ENCODE measurements at regions not wholly inside any gene's neighbourhood (a gene's known extent, or its start where the extent isn't known, plus 50 kb on each side); places are given as distances from the start of the nearest gene placed in this dataset.

GRCh38 chr3:72048873-72049272 lies 263.9 kb upstream of the PROK2 start:
- H3K36me3 Mint-ChIP-seq (ENCODE audit: low read depth): no peaks in the 10 kb centered on the region
- POLR2A ChIA-PET: no interaction called here
- intact Hi-C loops (cut with DNase I, micrococcal nuclease): no loop called here
- no peaks in the 10 kb centered on the region for H3K9me3 Mint-ChIP-seq (ENCODE audit: low read depth)
- no peaks in the 10 kb centered on the region for H3K27me3 Mint-ChIP-seq
- H3K4me1 Mint-ChIP-seq: no peaks in the 10 kb centered on the region
- DNase-seq (no peak), ATAC-seq (no peak)
- H3K4me3 Mint-ChIP-seq: no peak overlapping the region
- CTCF ChIA-PET: no interaction called here
- H3K27ac Mint-ChIP-seq: no peak overlapping the region

DNA sequence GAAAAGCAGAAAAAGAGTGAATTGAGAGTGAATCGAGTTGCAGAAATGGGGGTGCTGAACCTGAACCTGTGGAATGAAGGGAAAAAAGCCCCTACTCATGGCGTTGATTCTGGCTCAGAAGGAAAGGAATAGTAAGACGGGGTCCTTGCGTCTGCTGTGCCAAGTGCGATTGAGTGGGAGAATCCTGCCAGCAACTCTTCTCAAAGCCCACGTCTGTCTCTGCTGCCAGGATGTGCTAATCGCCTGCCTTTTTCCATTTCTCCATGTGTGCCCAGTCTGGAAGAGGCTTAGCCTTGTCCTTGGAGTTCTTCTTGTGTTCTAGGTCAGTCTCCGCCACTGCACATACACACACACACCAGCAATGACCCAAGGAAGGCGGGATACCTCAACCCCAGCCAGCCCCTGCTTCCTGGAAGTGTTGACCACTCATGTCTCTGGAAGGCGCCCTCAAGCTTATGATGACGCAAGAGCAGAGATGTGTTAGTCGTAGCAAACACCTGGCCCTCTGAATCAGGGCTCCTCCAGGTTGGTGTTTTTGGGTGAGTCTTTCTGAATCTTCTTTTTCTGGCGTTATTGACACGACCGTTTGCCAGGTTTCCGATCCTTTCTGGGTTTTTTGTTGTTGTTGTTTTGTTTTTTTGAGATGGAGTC lies 262.4 kb upstream of the PROK2 start:
- H3K27me3 Mint-ChIP-seq: no peaks in the 10 kb centered on the region
- no peak overlapping the region for H3K4me3 Mint-ChIP-seq
- CTCF ChIA-PET: no interaction called here
- ATAC-seq: no peak
- intact Hi-C loops (cut with DNase I, micrococcal nuclease): no loop called here
- H3K27ac Mint-ChIP-seq: no peak overlapping the region
- no peak for DNase-seq
- POLR2A ChIA-PET: no interaction called here
- no peaks in the 10 kb centered on the region for H3K9me3 Mint-ChIP-seq (ENCODE audit: low read depth)
- H3K4me1 Mint-ChIP-seq: no peaks in the 10 kb centered on the region
- H3K36me3 Mint-ChIP-seq (ENCODE audit: low read depth): no peaks in the 10 kb centered on the region

GRCh38 chr3:72044231-72044855 lies 259.4 kb upstream of the PROK2 start:
- Mint-ChIP-seq H3K4me3 (no peak overlapping the region), H3K4me1 (no peaks in the 10 kb centered on the region), H3K27me3 (peaks cover 3% of the 10 kb centered on the region), H3K27ac (no peak overlapping the region), H3K36me3 (ENCODE audit: low read depth) (no peaks in the 10 kb centered on the region), H3K9me3 (ENCODE audit: low read depth) (no peaks in the 10 kb centered on the region)
- ChIA-PET POLR2A (no interaction called here), CTCF (interaction anchor here (0.6 kb wide), 1 partner anchor 120 kb away, joined by 3 read pairs; no protein-coding TSS in a partner anchor)
- no peak for ATAC-seq
- DNase-seq: no peak
- intact Hi-C loops (cut with DNase I, micrococcal nuclease): no loop called here

GRCh38 chr3:72043204-72044133 lies 258.5 kb upstream of the PROK2 start:
- ChIA-PET CTCF (no interaction called here), POLR2A (no interaction called here)
- no peak overlapping the region for H3K4me3 Mint-ChIP-seq

GRCh38 chr3:72042397-72043203 lies 257.7 kb upstream of the PROK2 start:
- Mint-ChIP-seq H3K4me3 (no peak overlapping the region), H3K27me3 (peaks cover 9% of the 10 kb centered on the region), H3K27ac (no peak overlapping the region), H3K4me1 (no peaks in the 10 kb centered on the region), H3K9me3 (ENCODE audit: low read depth) (peaks cover 1% of the 10 kb centered on the region), H3K36me3 (ENCODE audit: low read depth) (no peaks in the 10 kb centered on the region)
- ChIA-PET CTCF (no interaction called here), POLR2A (no interaction called here)
- DNase-seq: no peak
- intact Hi-C loops (cut with DNase I, micrococcal nuclease): no loop called here
- ATAC-seq: no peak

More at GRCh38 chr3:72043204-72044133, 258.5 kb upstream of the PROK2 start:
- peaks cover 4% of the 10 kb centered on the region for H3K27me3 Mint-ChIP-seq
- ATAC-seq (no peak), DNase-seq (no peak)
- no peaks in the 10 kb centered on the region for H3K4me1 Mint-ChIP-seq
- no peaks in the 10 kb centered on the region for H3K36me3 Mint-ChIP-seq (ENCODE audit: low read depth)
- intact Hi-C loops (cut with DNase I, micrococcal nuclease): no loop called here
- no peaks in the 10 kb centered on the region for H3K9me3 Mint-ChIP-seq (ENCODE audit: low read depth)
- H3K27ac Mint-ChIP-seq: no peak overlapping the region

DNA sequence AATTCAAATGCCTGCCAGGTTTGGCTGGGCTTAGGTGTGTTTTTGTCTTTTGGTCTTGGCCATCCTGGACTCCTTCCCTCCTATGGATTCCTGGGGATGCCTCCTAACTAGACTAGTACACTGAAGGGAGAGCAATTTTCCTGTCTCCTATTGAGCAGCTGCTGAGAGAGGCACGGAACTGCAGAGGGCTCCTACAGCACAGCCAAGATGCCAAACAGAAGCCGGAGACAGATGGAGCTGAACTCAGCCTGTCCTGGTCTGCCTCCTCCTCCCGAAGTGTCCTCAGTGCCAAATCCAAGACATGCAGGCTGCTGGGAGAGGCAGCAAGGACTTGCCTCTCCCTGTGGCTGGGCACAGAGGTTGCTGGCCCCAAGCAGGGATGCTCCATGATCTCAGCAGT lies 256.6 kb upstream of the PROK2 start:
- Mint-ChIP-seq H3K27ac (no peak overlapping the region), H3K4me3 (no peak overlapping the region), H3K27me3 (peaks cover 17% of the 10 kb centered on the region), H3K36me3 (ENCODE audit: low read depth) (no peaks in the 10 kb centered on the region), H3K4me1 (no peaks in the 10 kb centered on the region), H3K9me3 (ENCODE audit: low read depth) (peaks cover 4% of the 10 kb centered on the region)
- DNase-seq (no peak), ATAC-seq (no peak)
- ChIA-PET CTCF (no interaction called here), POLR2A (no interaction called here)
- intact Hi-C loops (cut with DNase I, micrococcal nuclease): no loop called here

GRCh38 chr3:72041076-72041475 lies 256.1 kb upstream of the PROK2 start:
- ATAC-seq (no peak), DNase-seq (no peak)
- Mint-ChIP-seq H3K9me3 (ENCODE audit: low read depth) (peaks cover 4% of the 10 kb centered on the region), H3K27ac (no peak overlapping the region), H3K36me3 (ENCODE audit: low read depth) (no peaks in the 10 kb centered on the region), H3K27me3 (peaks cover 17% of the 10 kb centered on the region), H3K4me3 (no peak overlapping the region), H3K4me1 (no peaks in the 10 kb centered on the region)
- CTCF ChIA-PET: interaction anchor here (0.7 kb wide), 1 partner anchor 751 kb away, joined by 3 read pairs; no protein-coding TSS in a partner anchor
- intact Hi-C loops (cut with DNase I, micrococcal nuclease): no loop called here
- POLR2A ChIA-PET: no interaction called here

GRCh38 chr3:72039677-72040076 lies 254.7 kb upstream of the PROK2 start:
- H3K27me3 Mint-ChIP-seq: peaks cover 23% of the 10 kb centered on the region
- H3K36me3 Mint-ChIP-seq (ENCODE audit: low read depth): no peaks in the 10 kb centered on the region
- ChIA-PET POLR2A (no interaction called here), CTCF (no interaction called here)
- no peak overlapping the region for H3K4me3 Mint-ChIP-seq
- no peaks in the 10 kb centered on the region for H3K4me1 Mint-ChIP-seq
- intact Hi-C loops (cut with DNase I, micrococcal nuclease): no loop called here
- ATAC-seq (no peak), DNase-seq (no peak)
- no peak overlapping the region for H3K27ac Mint-ChIP-seq
- peaks cover 4% of the 10 kb centered on the region for H3K9me3 Mint-ChIP-seq (ENCODE audit: low read depth)

GRCh38 chr3:72036899-72037298 lies 252.0 kb upstream of the PROK2 start:
- ChIA-PET CTCF (interaction anchor here (0.5 to 1.4 kb wide), 3 partner anchors 129 to 629 kb away, joined by 3 to 4 read pairs (median 3); no protein-coding TSS in a partner anchor), POLR2A (interaction anchor here (0.6 kb wide), 1 partner anchor 68 kb away, joined by 3 read pairs; no protein-coding TSS in a partner anchor)
- Mint-ChIP-seq H3K27me3 (peaks cover 23% of the 10 kb centered on the region), H3K36me3 (ENCODE audit: low read depth) (no peaks in the 10 kb centered on the region), H3K9me3 (ENCODE audit: low read depth) (peaks cover 4% of the 10 kb centered on the region), H3K4me3 (no peak overlapping the region), H3K27ac (no peak overlapping the region), H3K4me1 (peaks cover 19% of the 10 kb centered on the region)
- ATAC-seq (no peak), DNase-seq (no peak)
- intact Hi-C loops (cut with DNase I, micrococcal nuclease): no loop called here

- CTCF ChIA-PET: interaction anchor here (0.5 to 1.4 kb wide), 2 partner anchors 160 to 1954 kb away, joined by 3 to 4 read pairs; no protein-coding TSS in a partner anchor
- no peak overlapping the region for H3K4me3 Mint-ChIP-seq
- no peak for ATAC-seq
- H3K27me3 Mint-ChIP-seq: peaks cover 23% of the 10 kb centered on the region
- POLR2A ChIA-PET: no interaction called here
- peaks cover 24% of the 10 kb centered on the region for H3K4me1 Mint-ChIP-seq
- peaks cover 4% of the 10 kb centered on the region for H3K9me3 Mint-ChIP-seq (ENCODE audit: low read depth)
- H3K27ac Mint-ChIP-seq: no peak overlapping the region
- DNase-seq: no peak
- H3K36me3 Mint-ChIP-seq (ENCODE audit: low read depth): no peaks in the 10 kb centered on the region
- intact Hi-C loops (cut with DNase I, micrococcal nuclease): no loop called here
Measured at GRCh38 chr3:72035606-72036005, 250.7 kb upstream of the PROK2 start.

DNA sequence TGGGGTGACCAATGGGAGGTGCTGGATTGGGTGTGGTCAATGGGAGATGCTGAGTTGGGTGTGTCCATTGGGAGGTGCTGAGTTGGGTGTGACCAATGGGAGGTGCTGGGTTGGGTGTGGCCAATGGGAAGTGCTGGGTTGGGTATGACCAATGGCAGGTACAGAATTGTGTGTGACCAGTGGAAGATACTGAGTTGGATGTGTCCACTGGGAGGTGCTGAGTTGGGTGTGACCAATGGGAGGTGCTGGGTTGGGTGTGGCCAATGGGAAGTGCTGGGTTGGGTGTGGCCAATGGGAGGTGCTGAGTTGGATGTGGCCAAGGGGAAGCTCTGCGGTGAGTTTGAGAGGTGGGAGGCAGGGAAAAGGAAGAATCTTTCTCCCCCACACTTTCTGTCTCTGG lies 250.0 kb upstream of the PROK2 start:
- ChIA-PET POLR2A (no interaction called here), CTCF (no interaction called here)
- Mint-ChIP-seq H3K4me3 (no peak overlapping the region), H3K27me3 (peaks cover 20% of the 10 kb centered on the region), H3K27ac (no peak overlapping the region), H3K4me1 (peaks cover 24% of the 10 kb centered on the region), H3K9me3 (ENCODE audit: low read depth) (peaks cover 4% of the 10 kb centered on the region), H3K36me3 (ENCODE audit: low read depth) (no peaks in the 10 kb centered on the region)
- intact Hi-C loops (cut with DNase I, micrococcal nuclease): loop anchor here in 1 of 2 experiments (5.0 kb wide), 1 partner anchor 68 kb away; no protein-coding TSS in a partner anchor
- ATAC-seq (no peak), DNase-seq (no peak)
